Heart left ventricle (tissue), 16 donors: ENCODE measurements at regions not wholly inside any gene's neighbourhood (a gene's known extent, or its start where the extent isn't known, plus 50 kb on each side); places are given as distances from the start of the nearest gene placed in this dataset.
"Not testable (repeated sequence)": the region's sequence is repeated elsewhere in the genome, so short reads cannot be mapped to it uniquely, and the experiment has no call there.

ENCODE experiments used
- ATAC-seq, 4 donors: fragments of 200-7000 bp; cut with Tn5 transposase; one replicate each; pipeline ENCODE4 v1.9.1; 2020 to 2022; ENCODE audit warnings: moderate library complexity in 4 of 4, mild to moderate bottlenecking in 3 of 4, moderate number of reproducible peaks in 1 of 4
- DNase-seq, 5 donors: peaks; one replicate each; pipeline ENCODE4 v3.0.0-alpha.2; 2020
- H3K27ac ChIP-seq, 12 donors: fragments of 200-600 bp; sonication (generic) in 4 of 12; one replicate each; pipeline versions ENCODE4 v1.5.0 to v1.8.0; 2016 to 2022; ENCODE audit warnings: mild to moderate bottlenecking in 2 of 12
- H3K27me3 ChIP-seq, 9 donors: fragments of 200-600 bp; sonication (generic) in 2 of 9; one replicate each; pipeline versions ENCODE4 v1.5.1 to v1.8.0; 2016 to 2022; ENCODE audit warnings: mild to moderate bottlenecking in 3 of 9
- H3K36me3 ChIP-seq, 9 donors: fragments of 200-600 bp; sonication (generic) in 2 of 9; one replicate each; pipeline versions ENCODE4 v1.5.0 to v1.8.0; 2018 to 2022; ENCODE audit warnings: mild to moderate bottlenecking in 2 of 9
- H3K4me1 ChIP-seq, 12 donors: fragments of 200-600 bp; sonication (generic) in 4 of 12; one replicate each; pipeline versions ENCODE4 v1.5.0 to v1.8.0; 2016 to 2022; ENCODE audit warnings: mild to moderate bottlenecking in 3 of 12
- H3K4me3 ChIP-seq, 12 donors: fragments of 200-600 bp; sonication (generic) in 4 of 12; one replicate each; pipeline versions ENCODE4 v1.5.0 to v1.8.0; 2017 to 2022; ENCODE audit warnings: mild to moderate bottlenecking in 9 of 12, moderate library complexity in 4 of 12
- H3K9me3 ChIP-seq, 12 donors: fragments of 200-600 bp; sonication (generic) in 4 of 12; one replicate each; pipeline versions ENCODE4 v1.5.0 to v1.8.0; 2016 to 2022; ENCODE audit warnings: mild to moderate bottlenecking in 1 of 12
- CTCF ChIP-seq, 12 donors: fragments of 200-600 bp; sonication (generic) in 4 of 12; IDR thresholded peaks; one replicate each; pipeline versions ENCODE4 v1.5.0 to v1.8.0; 2018 to 2022; ENCODE audit warnings: antibody characterized with exemption in 12 of 12, mild to moderate bottlenecking in 5 of 12
- POLR2A ChIP-seq, 2 donors: fragments of 450-650 bp; IDR thresholded peaks; one replicate each; pipeline ENCODE4 v1.6.1; 2017; ENCODE audit warnings: antibody characterized with exemption in 2 of 2, mild to moderate bottlenecking in 2 of 2, moderate library complexity in 2 of 2
- WGBS, 4 donors: extraction: QIAGEN DNeasy Blood & Tissue Kit in 2 of 4; methylation state at CpG; one replicate each; pipeline versions ENCODE4 v1.1.5 to v1.1.7; 2013 to 2018; 5-methylcytosine and 5-hydroxymethylcytosine counted together
- intact Hi-C, 10 donors: fragments of 100-400 bp; cut with DNase I; formaldehyde crosslinking; loops; one replicate each; pipeline versions ENCODE4 v1.11.1 to v1.14.2; 2022
- donor health status: ischemic (EF 13 %, LVEDD 7.1; RV severe dilation, severe dysfunction).
- donor health status: healthy with polysubstance abuse.
- donor health status: DM: no; HTN: yes; CAD: no.
- donor health status: DM: no; HTN: no; CAD: no.
- donor health status: ischemic (EF 25% LVEDD 6.9; RV normal size, moderate dysfunction).
- donor health status: ischemic (EF 25% LVEDD 5.7; RV mildly dilated, moderate dysfunction).
- donor health status: healthy.
- donor health status: DM: yes; HTN: yes; CAD: no.
- donor health status: ischemic (EF 35%, LVEDD 5.7; RV mildly dilated, moderate dysfunction).
- donor health status: nonischemic (EF 11% LVEDD 7.7; RV severe dilation, severe dysfunction).
- donor health status: DM: yes; HTN: yes; CAD: no.
- donor health status: PGD.
- donor health status: ischemic (EF 29% LVEDD 5.4; RV normal size, mild dysfunction).
- donor health status: nonischemic (EF 23%, LVEDD 6.1; RV moderate dilation, normal function).

DNA sequence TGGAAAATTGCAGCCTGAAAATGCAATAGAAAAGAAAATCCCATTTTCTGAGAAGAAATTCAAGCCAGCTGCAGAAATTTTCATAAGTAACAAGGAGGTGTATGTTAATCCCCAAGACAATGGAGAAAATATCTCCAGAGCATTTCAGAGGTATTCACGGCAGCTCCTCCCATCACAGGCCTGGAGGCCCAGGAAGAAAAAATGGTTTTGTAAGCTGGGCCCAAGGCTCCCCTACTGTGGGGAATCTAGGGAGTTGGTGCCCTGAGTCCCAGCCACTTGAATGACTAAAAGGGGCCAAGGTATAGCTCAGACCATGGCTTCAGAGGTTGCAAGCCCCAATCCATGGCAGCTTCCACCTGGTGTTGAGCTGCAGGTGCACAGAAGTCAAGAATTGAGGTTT, 93.3 kb upstream of the ZNF267 start:
- H3K9me3 ChIP-seq, result peaks cover 0 to 100% (median 72%) of the 10 kb centered on the region in 12 donors
- no peak overlapping the region for H3K4me3 ChIP-seq
- DNase-seq (no peak), ATAC-seq (no peak)
- TF ChIP-seq CTCF (IDR thresholded peaks at IDR 0.05) (no peak), POLR2A (IDR thresholded peaks at IDR 0.05) (no peak)
- H3K4me1 ChIP-seq, result no peaks in the 10 kb centered on the region
- 94 to 100% (median 97%) methylated on average over 1 of the region's 1 CpG for WGBS, 4 donors
- H3K36me3 ChIP-seq, result peaks cover 0 to 7% (median 0%) of the 10 kb centered on the region in 9 donors
- no peak overlapping the region for H3K27ac ChIP-seq
- H3K27me3 ChIP-seq, result no peaks in the 10 kb centered on the region
- intact Hi-C loops, result loop anchor here in 1 of 10 donors (10.0 kb wide), 1 partner anchor 64 kb away; no protein-coding TSS in a partner anchor

- peaks cover 0 to 100% (median 59%) of the 10 kb centered on the region in 12 donors for H3K9me3 ChIP-seq
- ATAC-seq, result no peak
- DNase-seq, result no peak
- intact Hi-C loops, result loop anchor here in 1 of 10 donors (10.0 kb wide), 1 partner anchor 60 kb away; no protein-coding TSS in a partner anchor
- no peak overlapping the region for H3K27ac ChIP-seq
- H3K27me3 ChIP-seq, result no peaks in the 10 kb centered on the region
- no peaks in the 10 kb centered on the region for H3K4me1 ChIP-seq
- peaks cover 0 to 4% (median 0%) of the 10 kb centered on the region in 9 donors for H3K36me3 ChIP-seq
- TF ChIP-seq POLR2A (IDR thresholded peaks at IDR 0.05) (no peak), CTCF (IDR thresholded peaks at IDR 0.05) (no peak)
- 58 to 73% (median 65%) methylated on average over 2 of the region's 2 CpGs for WGBS, 4 donors
- H3K4me3 ChIP-seq, result no peak overlapping the region
Measured at GRCh38 chr16:31785126-31785525, 88.5 kb upstream of the ZNF267 start.

- Histone ChIP-seq H3K27me3 (no peaks in the 10 kb centered on the region), H3K9me3 (peaks cover 0 to 10% (median 0%) of the 10 kb centered on the region in 12 donors), H3K4me3 (no peak overlapping the region), H3K36me3 (no peaks in the 10 kb centered on the region), H3K27ac (no peak overlapping the region), H3K4me1 (no peaks in the 10 kb centered on the region)
- 77 to 82% (median 80%) methylated on average over 3 of the region's 3 CpGs for WGBS, 4 donors
- ATAC-seq (no peak), DNase-seq (no peak)
- intact Hi-C loops, result no loop called here
- TF ChIP-seq CTCF (IDR thresholded peaks at IDR 0.05) (no peak), POLR2A (IDR thresholded peaks at IDR 0.05) (no peak)
Measured at GRCh38 chr16:31807086-31807485, 66.5 kb upstream of the ZNF267 start.

DNA sequence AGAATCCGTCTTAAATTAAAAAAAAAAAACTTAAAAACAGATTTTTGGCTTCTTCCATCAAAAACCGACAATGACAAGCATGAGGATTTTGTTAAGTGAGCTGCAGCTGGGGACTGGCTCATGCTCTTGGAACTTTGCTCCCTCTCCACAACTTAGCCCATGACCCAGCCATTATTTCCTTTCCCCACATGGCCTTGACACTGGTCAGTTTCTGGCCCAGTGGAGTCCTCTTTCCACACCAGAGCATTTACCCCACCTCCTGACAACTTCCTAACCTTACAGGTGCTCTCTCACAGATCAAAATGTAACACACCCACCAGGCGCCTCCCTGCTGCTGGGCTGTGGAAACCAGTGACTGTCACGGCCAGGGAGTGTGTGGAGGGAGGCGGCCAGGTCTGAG, 62.7 kb upstream of the ZNF267 start:
- Histone ChIP-seq H3K9me3 (no peaks in the 10 kb centered on the region), H3K27ac (no peak overlapping the region), H3K36me3 (no peaks in the 10 kb centered on the region), H3K4me3 (no peak overlapping the region), H3K4me1 (no peaks in the 10 kb centered on the region), H3K27me3 (no peaks in the 10 kb centered on the region)
- intact Hi-C loops, result loop anchor here in 1 of 10 donors (10.0 kb wide), 1 partner anchor 216 kb away; no protein-coding TSS in a partner anchor
- no peak for ATAC-seq
- 42 to 54% (median 53%) methylated on average over 5 of the region's 5 CpGs for WGBS, 4 donors
- no peak for DNase-seq
- TF ChIP-seq CTCF (IDR thresholded peaks at IDR 0.05), result no peak
- no peak for TF ChIP-seq POLR2A (IDR thresholded peaks at IDR 0.05)

- not testable (repeated sequence) for H3K27ac ChIP-seq, ATAC-seq, H3K4me1 ChIP-seq, DNase-seq, H3K4me3 ChIP-seq, H3K36me3 ChIP-seq
- peaks cover 0 to 12% (median 0%) of the 10 kb centered on the region in 12 donors for H3K9me3 ChIP-seq
- peaks cover 0 to 28% (median 9%) of the 10 kb centered on the region in 9 donors for H3K27me3 ChIP-seq
- intact Hi-C loops, result loop anchor here in 1 of 10 donors (10.0 kb wide), 1 partner anchor 221 kb away; no protein-coding TSS in a partner anchor
- WGBS, 4 donors, result 53 to 70% (median 65%) methylated on average over 3 of the region's 6 CpGs
Measured at GRCh38 chr16:31816141-31816540, 57.5 kb upstream of the ZNF267 start.
